Ovary (tissue), 3 donors: ENCODE measurements at regions not wholly inside any gene's neighbourhood (a gene's known extent, or its start where the extent isn't known, plus 50 kb on each side); places are given as distances from the start of the nearest gene placed in this dataset.

Source experiments
- EP300 ChIP-seq: sonication (generic); formaldehyde crosslinking; IDR thresholded peaks from one replicate; pipeline ENCODE4 v1.6.1; 2017; ENCODE audit warnings: antibody characterized with exemption
- POLR2A ChIP-seq: fragments of 450-650 bp; IDR thresholded peaks from one replicate; pipeline ENCODE4 v1.6.1; 2017; ENCODE audit warnings: antibody characterized with exemption, mild to moderate bottlenecking, moderate library complexity
- TF ChIP-seq, protein P1 (sequence below), 3 donors: fragments of 450-650 bp in 2 of 3; fragments of 200-600 bp in 1 of 3; IDR thresholded peaks; one replicate each; pipeline versions ENCODE4 v1.5.1 to v1.8.0; 2016 to 2022; ENCODE audit warnings: antibody characterized with exemption in 3 of 3, mild to moderate bottlenecking in 1 of 3
- donor health status: DM: no; HTN: no; CAD: no.

DNA sequence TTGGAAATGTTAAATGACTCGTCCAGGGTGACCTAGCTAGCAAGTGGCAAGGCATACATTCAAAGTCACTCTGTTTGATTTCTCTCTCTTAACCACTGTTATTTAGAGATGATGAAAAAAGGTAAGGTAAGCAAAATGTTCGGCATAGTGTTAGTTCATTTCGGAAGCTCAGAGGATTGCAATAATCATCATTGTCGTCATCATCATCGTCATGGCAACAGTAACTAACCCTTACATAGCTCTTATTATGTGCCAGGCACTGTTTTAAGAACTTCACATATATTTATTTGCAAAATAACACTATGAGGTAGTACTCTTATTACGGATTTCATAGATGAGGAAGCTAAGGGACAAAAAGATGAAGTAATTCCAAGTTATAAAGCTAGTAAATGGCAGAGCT, 292.7 kb upstream of the CXCR4 start:
- TF ChIP-seq, protein P1, sequence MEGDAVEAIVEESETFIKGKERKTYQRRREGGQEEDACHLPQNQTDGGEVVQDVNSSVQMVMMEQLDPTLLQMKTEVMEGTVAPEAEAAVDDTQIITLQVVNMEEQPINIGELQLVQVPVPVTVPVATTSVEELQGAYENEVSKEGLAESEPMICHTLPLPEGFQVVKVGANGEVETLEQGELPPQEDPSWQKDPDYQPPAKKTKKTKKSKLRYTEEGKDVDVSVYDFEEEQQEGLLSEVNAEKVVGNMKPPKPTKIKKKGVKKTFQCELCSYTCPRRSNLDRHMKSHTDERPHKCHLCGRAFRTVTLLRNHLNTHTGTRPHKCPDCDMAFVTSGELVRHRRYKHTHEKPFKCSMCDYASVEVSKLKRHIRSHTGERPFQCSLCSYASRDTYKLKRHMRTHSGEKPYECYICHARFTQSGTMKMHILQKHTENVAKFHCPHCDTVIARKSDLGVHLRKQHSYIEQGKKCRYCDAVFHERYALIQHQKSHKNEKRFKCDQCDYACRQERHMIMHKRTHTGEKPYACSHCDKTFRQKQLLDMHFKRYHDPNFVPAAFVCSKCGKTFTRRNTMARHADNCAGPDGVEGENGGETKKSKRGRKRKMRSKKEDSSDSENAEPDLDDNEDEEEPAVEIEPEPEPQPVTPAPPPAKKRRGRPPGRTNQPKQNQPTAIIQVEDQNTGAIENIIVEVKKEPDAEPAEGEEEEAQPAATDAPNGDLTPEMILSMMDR (IDR thresholded peaks at IDR 0.05), result no peak
- TF ChIP-seq EP300 (no peak), POLR2A (no peak)
